DND-41 (cell line): ENCODE measurements at regions not wholly inside any gene's neighbourhood (a gene's known extent, or its start where the extent isn't known, plus 50 kb on each side); places are given as distances from the start of the nearest gene placed in this dataset.

ENCODE experiments used
- ATAC-seq: fragments of 200-7000 bp; cut with Tn5 transposase; 3 replicates; pipeline ENCODE4 v1.9.1; 2021; ENCODE audit warnings: low read depth; ENCODE audit not compliant: insufficient read depth
- DNase-seq: peaks from one replicate; pipeline ENCODE4 v3.0.0-alpha.2; 2020
- H2AFZ ChIP-seq: 2 replicates; pipeline ENCODE4 v1.6.0; 2012; ENCODE audit warnings: low read depth, low read length
- H3K27ac ChIP-seq: 2 replicates; pipeline ENCODE4 v1.5.1; 2012; ENCODE audit warnings: low read length, inconsistent platforms
- H3K27me3 ChIP-seq: fragments of 200-600 bp; sonication (generic); 2 replicates; pipeline ENCODE4 v1.6.0; 2012; ENCODE audit warnings: low read length, mild to moderate bottlenecking, inconsistent platforms; ENCODE audit not compliant: insufficient read depth, poor library complexity
- H3K36me3 ChIP-seq: 2 replicates; pipeline ENCODE4 v1.5.1; 2012; ENCODE audit warnings: low read length, inconsistent platforms; ENCODE audit not compliant: insufficient read depth
- H3K4me1 ChIP-seq: 2 replicates; pipeline ENCODE4 v1.5.1; 2012; ENCODE audit warnings: mild to moderate bottlenecking, low read length; ENCODE audit not compliant: insufficient read depth
- H3K4me2 ChIP-seq: 2 replicates; pipeline ENCODE4 v1.6.0; 2012; ENCODE audit warnings: mild to moderate bottlenecking, moderate library complexity, low read length, inconsistent platforms; ENCODE audit not compliant: insufficient read depth
- H3K4me3 ChIP-seq, 2 experiments: fragments of 200-600 bp in 1 of 2; shearing (Covaris generic) in 1 of 2; 2 replicates each; pipeline ENCODE4 v1.5.1; 2012 to 2016; ENCODE audit warnings: inconsistent platforms in 2 of 2, low read length in 2 of 2, mild to moderate bottlenecking in 2 of 2, low read depth in 1 of 2, moderate library complexity in 1 of 2
- H3K79me2 ChIP-seq: 2 replicates; pipeline ENCODE4 v1.6.0; 2012; ENCODE audit warnings: low read length, inconsistent platforms; ENCODE audit not compliant: insufficient read depth
- H3K9ac ChIP-seq: 2 replicates; pipeline ENCODE4 v1.6.0; 2012; ENCODE audit warnings: low read depth, mild to moderate bottlenecking, inconsistent platforms, low read length, moderate library complexity
- H3K9me3 ChIP-seq: 2 replicates; pipeline ENCODE4 v1.5.1; 2012; ENCODE audit warnings: low read length, moderate library complexity, mild to moderate bottlenecking, inconsistent platforms; ENCODE audit not compliant: insufficient read depth, severe bottlenecking
- H4K20me1 ChIP-seq: 2 replicates; pipeline ENCODE4 v1.6.0; 2012; ENCODE audit warnings: low read length; ENCODE audit not compliant: insufficient read depth
- EZH2 ChIP-seq: IDR thresholded peaks from 3 replicates; pipeline ENCODE4 v1.6.1; 2012; ENCODE audit warnings: borderline replicate concordance, low read depth, mild to moderate bottlenecking, moderate library complexity, low read length, inconsistent platforms; ENCODE audit not compliant: severe bottlenecking
- TF ChIP-seq, protein P1 (sequence below): IDR thresholded peaks from 2 replicates; pipeline ENCODE4 v1.5.1; 2012; ENCODE audit warnings: borderline replicate concordance, low read length, moderate library complexity, mild to moderate bottlenecking; ENCODE audit not compliant: poor library complexity, severe bottlenecking; ENCODE audit errors: extremely low read depth

DNA sequence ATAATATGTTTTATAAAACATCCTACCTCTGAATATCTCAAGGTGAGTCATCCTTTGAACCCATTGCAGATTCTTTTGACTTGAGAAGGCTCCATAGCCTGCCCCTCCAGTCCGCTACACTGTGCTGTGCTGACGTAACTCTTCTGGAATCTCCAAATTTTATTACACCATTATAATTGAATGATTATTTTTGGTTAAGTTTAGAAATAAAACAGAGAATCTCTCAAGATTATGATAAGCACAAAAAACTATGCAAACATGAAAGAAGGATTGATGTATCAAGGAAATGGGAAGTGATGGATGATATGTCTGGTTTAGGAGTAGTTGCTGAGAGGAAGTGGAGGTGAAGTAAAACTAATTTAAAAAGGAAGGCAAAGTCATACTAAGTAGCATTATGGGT, 1021.3 kb downstream of the HACE1 start:
- ATAC-seq = no peak
- H2AFZ ChIP-seq = no peak overlapping the region
- H3K4me1 ChIP-seq = no peaks in the 10 kb centered on the region

DNA sequence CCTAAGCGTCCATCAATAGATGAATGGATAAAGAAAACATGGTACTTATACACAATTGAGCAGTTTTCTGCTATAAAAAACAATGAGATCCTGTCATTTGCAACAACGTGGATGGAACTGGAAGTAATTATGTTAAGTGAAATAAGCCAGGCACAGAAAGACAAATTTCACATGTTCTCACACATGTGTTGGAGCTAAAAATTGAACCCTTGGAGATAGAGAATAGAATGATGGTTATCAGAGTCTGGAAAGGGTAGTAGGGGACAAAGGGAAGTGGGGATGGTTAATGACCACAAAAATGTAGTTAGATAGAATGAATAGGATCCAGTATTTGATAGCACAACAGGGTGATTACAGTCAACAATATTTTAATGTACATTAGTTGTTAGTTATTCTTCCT, 1033.5 kb downstream of the HACE1 start:
- no peaks in the 10 kb centered on the region for H3K27me3 ChIP-seq
- no peak for DNase-seq
- no peaks in the 10 kb centered on the region for H3K4me1 ChIP-seq
- H4K20me1 ChIP-seq = no peaks in the 10 kb centered on the region
- H3K4me3 ChIP-seq = no peak overlapping the region
- H3K9me3 ChIP-seq = no peaks in the 10 kb centered on the region
- ATAC-seq = no peak
- H3K4me2 ChIP-seq = no peak overlapping the region
- no peaks in the 10 kb centered on the region for H3K36me3 ChIP-seq
- no peak overlapping the region for H3K27ac ChIP-seq
- no peak overlapping the region for H3K9ac ChIP-seq
- H2AFZ ChIP-seq = no peak overlapping the region
- TF ChIP-seq EZH2 = no peak
- TF ChIP-seq, protein P1, sequence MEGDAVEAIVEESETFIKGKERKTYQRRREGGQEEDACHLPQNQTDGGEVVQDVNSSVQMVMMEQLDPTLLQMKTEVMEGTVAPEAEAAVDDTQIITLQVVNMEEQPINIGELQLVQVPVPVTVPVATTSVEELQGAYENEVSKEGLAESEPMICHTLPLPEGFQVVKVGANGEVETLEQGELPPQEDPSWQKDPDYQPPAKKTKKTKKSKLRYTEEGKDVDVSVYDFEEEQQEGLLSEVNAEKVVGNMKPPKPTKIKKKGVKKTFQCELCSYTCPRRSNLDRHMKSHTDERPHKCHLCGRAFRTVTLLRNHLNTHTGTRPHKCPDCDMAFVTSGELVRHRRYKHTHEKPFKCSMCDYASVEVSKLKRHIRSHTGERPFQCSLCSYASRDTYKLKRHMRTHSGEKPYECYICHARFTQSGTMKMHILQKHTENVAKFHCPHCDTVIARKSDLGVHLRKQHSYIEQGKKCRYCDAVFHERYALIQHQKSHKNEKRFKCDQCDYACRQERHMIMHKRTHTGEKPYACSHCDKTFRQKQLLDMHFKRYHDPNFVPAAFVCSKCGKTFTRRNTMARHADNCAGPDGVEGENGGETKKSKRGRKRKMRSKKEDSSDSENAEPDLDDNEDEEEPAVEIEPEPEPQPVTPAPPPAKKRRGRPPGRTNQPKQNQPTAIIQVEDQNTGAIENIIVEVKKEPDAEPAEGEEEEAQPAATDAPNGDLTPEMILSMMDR = no peak
- no peaks in the 10 kb centered on the region for H3K79me2 ChIP-seq

More for the DNA sequence above, 1021.3 kb downstream of the HACE1 start:
- no peak overlapping the region for H3K4me2 ChIP-seq
- no peak overlapping the region for H3K27ac ChIP-seq
- H3K9me3 ChIP-seq = no peaks in the 10 kb centered on the region
- no peaks in the 10 kb centered on the region for H3K36me3 ChIP-seq
- TF ChIP-seq, protein P1 = no peak
- no peak for TF ChIP-seq EZH2
- H3K27me3 ChIP-seq = no peaks in the 10 kb centered on the region
- no peak overlapping the region for H3K9ac ChIP-seq
- no peaks in the 10 kb centered on the region for H4K20me1 ChIP-seq
- no peak for DNase-seq
- no peaks in the 10 kb centered on the region for H3K79me2 ChIP-seq
- no peak overlapping the region for H3K4me3 ChIP-seq

DNA sequence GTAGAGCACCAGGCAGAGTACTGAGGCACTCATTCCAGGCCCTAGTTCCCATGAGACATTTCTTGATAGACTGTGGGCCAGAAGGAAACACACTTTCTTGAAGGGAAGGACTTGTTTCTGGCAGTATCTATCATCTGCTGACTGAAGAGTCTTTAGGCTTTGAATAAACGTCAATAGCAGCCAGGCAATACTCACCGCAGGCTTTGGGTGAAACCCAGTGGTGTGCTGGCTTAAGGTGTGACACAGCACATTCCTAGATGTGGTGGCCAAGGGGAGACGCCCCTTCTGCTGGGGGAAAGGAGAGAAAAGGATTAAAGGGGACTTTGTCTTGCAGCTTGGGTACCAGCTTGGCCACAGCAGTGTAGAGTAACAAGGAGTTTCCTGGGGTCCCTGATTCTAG, 1039.6 kb downstream of the HACE1 start:
- no peak overlapping the region for H3K4me2 ChIP-seq
- H3K9me3 ChIP-seq = no peaks in the 10 kb centered on the region
- H2AFZ ChIP-seq = no peak overlapping the region
- H3K79me2 ChIP-seq = no peaks in the 10 kb centered on the region
- no peak overlapping the region for H3K4me3 ChIP-seq
- no peak overlapping the region for H3K27ac ChIP-seq
- no peak for ATAC-seq
- no peaks in the 10 kb centered on the region for H3K27me3 ChIP-seq
- TF ChIP-seq, protein P1 = no peak
- no peak for TF ChIP-seq EZH2
- H4K20me1 ChIP-seq = no peaks in the 10 kb centered on the region
- no peaks in the 10 kb centered on the region for H3K36me3 ChIP-seq
- H3K9ac ChIP-seq = no peak overlapping the region
- DNase-seq = no peak
- no peaks in the 10 kb centered on the region for H3K4me1 ChIP-seq

DNA sequence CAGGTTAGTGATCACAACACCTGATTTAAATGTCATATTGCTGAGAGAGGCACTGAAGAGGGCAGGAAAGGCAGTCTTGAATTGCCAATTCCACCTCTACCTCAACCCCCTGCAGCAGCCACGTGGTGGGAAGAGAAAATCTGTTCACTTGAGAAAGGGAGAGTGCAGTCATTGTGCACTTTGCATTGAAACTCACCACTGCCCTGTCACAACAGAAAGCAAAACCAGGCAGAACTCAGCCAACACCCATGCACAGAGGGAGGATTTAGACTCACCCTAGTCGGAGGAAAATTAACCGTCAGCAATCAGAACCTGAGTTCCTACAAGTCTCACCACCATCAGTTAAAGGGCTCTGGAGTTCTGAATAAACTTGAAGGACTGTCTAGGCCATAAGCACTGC, 1040.2 kb downstream of the HACE1 start:
- no peak overlapping the region for H3K4me2 ChIP-seq
- H3K79me2 ChIP-seq = no peaks in the 10 kb centered on the region
- no peak overlapping the region for H2AFZ ChIP-seq
- no peaks in the 10 kb centered on the region for H4K20me1 ChIP-seq
- no peaks in the 10 kb centered on the region for H3K4me1 ChIP-seq
- H3K9ac ChIP-seq = no peak overlapping the region
- H3K27me3 ChIP-seq = no peaks in the 10 kb centered on the region
- no peaks in the 10 kb centered on the region for H3K36me3 ChIP-seq
- H3K27ac ChIP-seq = no peak overlapping the region
- no peak for DNase-seq
- TF ChIP-seq, protein P1 = no peak
- TF ChIP-seq EZH2 = no peak
- H3K9me3 ChIP-seq = no peaks in the 10 kb centered on the region
- no peak for ATAC-seq
- H3K4me3 ChIP-seq = no peak overlapping the region
